ACC112 (cell line): ENCODE measurements at regions not wholly inside any gene's neighbourhood (a gene's known extent, or its start where the extent isn't known, plus 50 kb on each side); places are given as distances from the start of the nearest gene placed in this dataset.
"Not testable (repeated sequence)": the region's sequence is repeated elsewhere in the genome, so short reads cannot be mapped to it uniquely, and the experiment has no call there.

Experiments
- H2AFZ ChIP-seq: fragments of 200-600 bp; sonication (generic); one replicate; pipeline ENCODE4 v1.6.0; 2017; ENCODE audit warnings: antibody characterized with exemption, low read length; ENCODE audit not compliant: unreplicated experiment
- H3K27ac ChIP-seq: fragments of 200-600 bp; sonication (generic); 2 replicates; pipeline ENCODE4 v1.5.1; 2014; ENCODE audit warnings: low read depth, mild to moderate bottlenecking, antibody characterized with exemption, low read length, moderate library complexity
- H3K27me3 ChIP-seq: fragments of 200-600 bp; sonication (generic); 2 replicates; pipeline ENCODE4 v1.6.1; 2014; ENCODE audit warnings: mild to moderate bottlenecking, antibody characterized with exemption, low read length, moderate library complexity, mixed read lengths; ENCODE audit not compliant: insufficient read depth
- H3K36me3 ChIP-seq: fragments of 200-600 bp; sonication (generic); 2 replicates; pipeline ENCODE4 v1.6.1; 2016; ENCODE audit warnings: mild to moderate bottlenecking, antibody characterized with exemption, low read length, moderate library complexity, mixed read lengths; ENCODE audit not compliant: insufficient read depth
- H3K4me1 ChIP-seq: fragments of 200-600 bp; sonication (generic); one replicate; pipeline ENCODE4 v1.6.1; 2016; ENCODE audit warnings: low read length, mixed read lengths; ENCODE audit not compliant: insufficient read depth, unreplicated experiment, control insufficient read depth
- H3K4me3 ChIP-seq: fragments of 200-600 bp; sonication (generic); 2 replicates; pipeline ENCODE4 v1.5.1; 2014; ENCODE audit warnings: mild to moderate bottlenecking, low read depth, low read length
- H3K79me2 ChIP-seq: fragments of 200-600 bp; sonication (generic); one replicate; pipeline ENCODE4 v1.6.0; 2016; ENCODE audit warnings: low read length; ENCODE audit not compliant: control insufficient read depth, unreplicated experiment, insufficient read depth

DNA sequence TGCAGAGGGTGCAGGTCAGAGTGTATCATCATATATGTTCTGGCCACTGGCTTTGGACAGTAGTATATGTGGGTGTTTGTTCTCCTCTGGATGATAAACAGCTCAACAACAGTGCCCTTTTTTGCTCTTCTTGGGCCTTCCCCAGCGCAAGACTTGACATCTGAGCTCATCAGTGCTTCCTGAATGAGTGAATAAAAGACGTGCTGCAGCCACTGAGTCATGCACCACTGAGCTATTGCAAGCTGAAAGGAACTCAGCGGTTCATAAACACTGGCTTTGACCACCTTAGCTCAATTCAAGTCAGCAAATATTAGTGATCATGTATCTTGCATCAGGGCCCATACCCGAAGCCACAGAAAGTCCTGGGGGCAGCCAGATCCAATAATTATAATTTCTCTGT is 105.3 kb upstream of the KCNG1 start:
- peaks cover 18% of the 10 kb centered on the region for H3K4me1 ChIP-seq
- peak overlapping the region; percentile 42; the same call in 1 of the 2 replicates for H3K27ac ChIP-seq
- H3K36me3 ChIP-seq = no peaks in the 10 kb centered on the region
- H3K4me3 ChIP-seq = no peak overlapping the region
- H2AFZ ChIP-seq = no peak overlapping the region
- no peaks in the 10 kb centered on the region for H3K27me3 ChIP-seq
- no peaks in the 10 kb centered on the region for H3K79me2 ChIP-seq

DNA sequence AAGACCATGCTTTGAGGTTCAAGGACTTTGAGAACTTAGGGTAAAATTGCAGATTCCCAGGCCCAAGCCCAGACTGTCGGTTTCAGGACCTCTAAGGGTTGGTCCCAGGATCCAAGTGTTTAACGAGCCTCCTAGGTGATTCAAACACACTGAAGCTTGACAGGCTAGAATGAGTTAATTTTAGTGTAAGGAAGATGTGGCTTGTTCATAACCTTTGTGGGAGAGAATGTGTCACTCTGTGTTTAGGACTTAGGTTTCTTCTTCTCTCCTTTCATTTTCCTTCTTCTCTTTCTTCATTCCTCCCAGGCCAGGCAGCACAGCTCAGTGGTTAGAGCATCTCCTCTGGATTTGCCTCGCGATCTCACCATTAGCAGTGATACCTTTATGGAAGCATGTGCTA is 104.8 kb upstream of the KCNG1 start:
- H3K27ac ChIP-seq = peak overlapping the region; percentile 42
- no peaks in the 10 kb centered on the region for H3K27me3 ChIP-seq
- H3K36me3 ChIP-seq = no peaks in the 10 kb centered on the region
- H3K79me2 ChIP-seq = no peaks in the 10 kb centered on the region
- H3K4me1 ChIP-seq = peaks cover 18% of the 10 kb centered on the region
- no peak overlapping the region for H3K4me3 ChIP-seq
- no peak overlapping the region for H2AFZ ChIP-seq

DNA sequence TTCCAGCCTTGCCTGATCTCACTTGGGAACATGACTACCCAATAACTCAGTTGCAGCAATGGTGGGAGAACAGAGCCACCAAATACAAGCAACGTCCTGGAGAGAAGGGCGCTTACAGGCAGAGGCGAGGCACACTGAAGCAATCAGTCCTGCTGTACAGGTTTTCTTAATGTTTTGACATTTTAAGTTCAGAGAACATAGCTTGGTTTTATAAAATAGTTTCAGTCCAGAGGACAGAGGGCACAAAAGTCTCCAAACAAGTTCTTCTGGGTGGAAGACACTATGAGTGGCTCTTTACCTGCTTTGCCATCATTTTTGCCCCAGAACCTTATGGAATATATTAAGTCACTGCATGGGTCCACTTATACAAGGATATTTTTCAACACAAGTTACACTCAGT is 103.4 kb upstream of the KCNG1 start:
- no peaks in the 10 kb centered on the region for H3K79me2 ChIP-seq
- H3K36me3 ChIP-seq = no peaks in the 10 kb centered on the region
- H3K4me3 ChIP-seq = no peak overlapping the region
- peaks cover 26% of the 10 kb centered on the region for H3K4me1 ChIP-seq
- H3K27ac ChIP-seq = no peak overlapping the region
- H3K27me3 ChIP-seq = no peaks in the 10 kb centered on the region
- no peak overlapping the region for H2AFZ ChIP-seq

DNA sequence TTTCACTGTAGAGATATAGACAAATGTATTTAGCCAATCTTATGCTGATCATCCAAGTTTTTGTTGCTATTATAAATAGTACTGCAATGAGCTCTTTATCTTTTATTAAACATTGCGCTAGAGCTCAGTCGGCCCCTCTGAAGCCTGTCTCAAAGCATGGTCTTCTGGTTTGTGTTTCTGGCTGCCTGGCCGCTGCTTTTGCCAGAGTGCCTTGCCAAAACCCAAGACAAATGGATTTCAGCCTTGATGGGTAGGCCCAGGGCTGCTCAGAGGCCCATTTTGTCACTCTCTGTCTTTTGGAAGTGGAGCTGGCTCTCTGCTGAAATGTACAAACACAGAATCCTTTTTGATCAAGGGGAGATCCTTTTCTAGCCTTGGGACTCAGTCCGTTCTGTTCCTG is 102.9 kb upstream of the KCNG1 start:
- Histone ChIP-seq H3K79me2 (no peaks in the 10 kb centered on the region), H2AFZ (no peak overlapping the region), H3K36me3 (no peaks in the 10 kb centered on the region), H3K27me3 (no peaks in the 10 kb centered on the region), H3K4me1 (peaks cover 28% of the 10 kb centered on the region), H3K4me3 (no peak overlapping the region), H3K27ac (no peak overlapping the region)

DNA sequence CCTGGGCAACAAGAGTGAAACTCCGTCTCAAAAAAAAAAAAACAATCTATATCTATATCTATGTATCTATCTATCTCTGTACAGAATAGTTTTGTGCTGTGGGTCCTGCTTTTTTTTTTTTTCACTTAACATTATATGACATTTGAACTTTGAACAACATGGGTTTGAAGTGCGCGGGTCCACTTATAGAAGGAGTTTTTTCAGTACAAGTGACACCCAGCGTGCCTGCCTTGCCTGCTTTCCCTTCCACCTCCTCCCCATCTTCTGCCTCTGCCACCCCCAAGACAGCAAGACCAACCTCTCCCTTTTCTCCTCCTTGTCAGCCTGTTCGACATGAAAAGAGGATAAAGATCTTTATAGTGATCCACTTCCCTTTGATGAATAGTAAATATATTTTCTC is 102.2 kb upstream of the KCNG1 start:
- no peak overlapping the region for H3K27ac ChIP-seq
- H3K36me3 ChIP-seq = no peaks in the 10 kb centered on the region
- no peaks in the 10 kb centered on the region for H3K79me2 ChIP-seq
- H3K4me1 ChIP-seq = peaks cover 28% of the 10 kb centered on the region
- no peak overlapping the region for H2AFZ ChIP-seq
- H3K4me3 ChIP-seq = no peak overlapping the region
- no peaks in the 10 kb centered on the region for H3K27me3 ChIP-seq

DNA sequence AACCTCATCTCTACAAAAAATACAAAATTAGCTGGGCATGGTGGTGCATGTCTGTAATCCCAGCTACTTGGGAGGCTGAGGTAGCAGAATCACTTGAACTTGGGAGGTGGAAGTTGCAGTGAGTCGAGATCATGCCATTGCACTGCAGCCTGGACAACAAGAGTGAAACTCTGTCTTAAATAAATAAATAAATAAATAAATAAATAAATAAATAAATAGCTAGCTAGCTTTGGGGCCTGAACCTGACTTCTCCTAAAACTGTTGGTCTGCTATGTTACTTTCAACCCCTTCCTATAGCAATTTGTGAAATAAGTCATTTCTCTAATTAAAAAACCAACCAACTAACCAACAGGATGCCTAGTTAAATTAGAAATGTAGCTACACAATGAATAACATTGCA is 101.0 kb upstream of the KCNG1 start:
- H3K27ac ChIP-seq, H2AFZ ChIP-seq, H3K4me3 ChIP-seq: not testable (repeated sequence)

DNA sequence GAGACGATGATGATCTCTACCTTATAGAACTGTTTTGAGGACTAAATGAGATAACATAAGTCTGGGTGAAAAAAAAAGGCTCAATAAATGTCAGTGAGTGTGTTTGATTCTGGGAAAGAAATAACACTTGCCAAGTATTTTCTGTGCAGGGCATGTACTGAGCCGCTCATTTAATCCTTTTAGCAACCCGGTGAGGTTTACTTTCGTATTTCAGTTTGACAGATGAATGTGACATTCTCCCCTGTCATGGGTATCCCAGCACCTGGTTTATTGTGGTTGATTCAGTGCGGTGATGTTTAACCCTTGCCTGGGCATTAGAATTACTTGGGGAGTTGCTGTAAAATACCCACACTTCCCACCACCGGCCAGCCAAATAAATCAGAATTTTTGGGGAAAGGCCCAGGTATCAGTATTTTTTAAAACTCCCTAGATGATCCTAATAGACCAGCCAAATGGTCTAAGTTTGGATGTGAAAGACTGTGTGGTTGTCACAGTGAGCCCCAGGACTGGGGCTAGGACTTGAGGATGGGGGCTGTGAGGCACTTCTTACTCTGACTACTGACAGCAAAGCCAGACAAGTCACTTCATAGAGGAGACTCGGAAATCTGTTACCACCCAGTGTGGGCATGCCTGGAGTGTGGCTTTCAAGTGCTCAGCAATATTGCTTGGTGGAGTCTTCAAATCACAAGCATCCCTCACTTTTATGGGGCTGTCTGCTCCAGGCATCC is 100.2 kb upstream of the KCNG1 start:
- Histone ChIP-seq H3K4me1 (peaks cover 16% of the 10 kb centered on the region), H3K27ac (no peak overlapping the region), H3K79me2 (no peaks in the 10 kb centered on the region), H3K27me3 (no peaks in the 10 kb centered on the region), H3K4me3 (no peak overlapping the region), H3K36me3 (no peaks in the 10 kb centered on the region), H2AFZ (no peak overlapping the region)

More for the DNA sequence above, 101.0 kb upstream of the KCNG1 start:
- not testable (repeated sequence) for H3K79me2 ChIP-seq, H3K36me3 ChIP-seq, H3K27me3 ChIP-seq
- H3K4me1 ChIP-seq = peaks cover 24% of the 10 kb centered on the region

DNA sequence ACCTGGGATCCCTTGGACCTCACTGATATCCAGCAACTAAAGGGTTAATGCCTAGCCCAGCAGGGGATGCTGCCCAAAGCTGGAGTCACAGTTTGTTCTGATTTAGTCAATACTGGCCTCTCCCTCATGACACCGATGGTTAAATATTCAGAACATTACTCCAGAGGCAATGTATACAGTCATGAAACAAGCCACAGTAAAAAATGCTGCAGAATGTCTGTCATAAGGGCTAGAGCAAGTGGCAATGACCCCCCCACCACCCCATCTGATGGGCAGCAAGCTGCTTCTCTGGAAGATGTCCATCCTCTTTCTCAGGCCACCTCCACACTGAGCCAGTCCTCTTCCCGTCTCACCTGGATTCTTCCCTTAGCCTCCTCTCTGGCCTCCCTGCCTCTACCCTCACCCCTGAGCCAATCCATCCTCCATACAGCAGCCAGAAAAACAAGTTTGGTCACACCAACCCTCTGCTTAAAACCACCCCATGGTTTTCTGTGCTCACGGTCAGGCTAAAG is 99.0 kb upstream of the KCNG1 start:
- Histone ChIP-seq H3K79me2 (no peaks in the 10 kb centered on the region), H3K27me3 (no peaks in the 10 kb centered on the region), H3K4me3 (no peak overlapping the region), H3K27ac (no peak overlapping the region), H2AFZ (no peak overlapping the region), H3K36me3 (no peaks in the 10 kb centered on the region), H3K4me1 (peaks cover 10% of the 10 kb centered on the region)

DNA sequence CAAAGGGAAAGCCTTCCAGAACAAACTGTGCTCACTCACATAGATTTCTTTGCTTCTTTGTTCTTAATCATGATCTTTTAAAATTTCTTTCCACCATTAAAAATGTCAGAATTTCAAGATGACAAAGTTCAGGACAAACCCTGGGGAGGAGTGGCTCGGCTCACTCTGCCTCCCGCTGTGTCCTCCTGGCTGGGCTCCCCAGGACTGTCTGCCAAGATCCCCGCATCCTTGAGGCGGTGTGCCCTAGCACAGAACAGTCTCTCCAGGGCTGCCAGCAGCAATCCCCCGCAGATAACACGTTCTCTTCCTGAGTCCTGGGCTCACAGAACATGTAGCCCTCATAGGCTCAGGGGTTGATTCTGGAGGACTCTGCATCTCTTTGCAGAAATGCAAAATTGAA is 98.4 kb upstream of the KCNG1 start:
- Histone ChIP-seq H3K4me3 (no peak overlapping the region), H3K36me3 (no peaks in the 10 kb centered on the region), H3K79me2 (no peaks in the 10 kb centered on the region), H3K4me1 (peaks cover 10% of the 10 kb centered on the region), H2AFZ (no peak overlapping the region), H3K27me3 (no peaks in the 10 kb centered on the region), H3K27ac (no peak overlapping the region)

DNA sequence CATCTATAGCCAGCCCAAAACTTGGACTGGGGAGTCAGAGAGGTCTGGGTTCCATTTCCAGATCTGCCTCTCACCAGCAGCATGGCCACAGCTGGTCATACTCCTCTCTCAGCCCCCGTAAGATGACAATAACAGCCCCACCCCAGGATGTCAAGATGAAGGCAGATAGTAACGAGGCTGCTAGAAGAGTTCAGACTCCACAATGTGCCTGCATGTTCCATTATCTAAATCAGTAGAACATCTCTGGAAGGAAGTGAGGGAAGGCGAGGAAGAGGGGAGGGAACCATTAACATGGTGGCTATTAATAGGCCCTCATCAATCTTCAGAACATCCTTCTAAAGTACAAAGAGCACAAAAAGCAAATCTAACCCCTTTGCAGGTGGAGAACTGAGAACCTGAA is 98.0 kb upstream of the KCNG1 start:
- H2AFZ ChIP-seq = no peak overlapping the region
- no peaks in the 10 kb centered on the region for H3K36me3 ChIP-seq
- H3K79me2 ChIP-seq = no peaks in the 10 kb centered on the region
- no peak overlapping the region for H3K27ac ChIP-seq
- no peaks in the 10 kb centered on the region for H3K27me3 ChIP-seq
- peaks cover 10% of the 10 kb centered on the region for H3K4me1 ChIP-seq
- no peak overlapping the region for H3K4me3 ChIP-seq

DNA sequence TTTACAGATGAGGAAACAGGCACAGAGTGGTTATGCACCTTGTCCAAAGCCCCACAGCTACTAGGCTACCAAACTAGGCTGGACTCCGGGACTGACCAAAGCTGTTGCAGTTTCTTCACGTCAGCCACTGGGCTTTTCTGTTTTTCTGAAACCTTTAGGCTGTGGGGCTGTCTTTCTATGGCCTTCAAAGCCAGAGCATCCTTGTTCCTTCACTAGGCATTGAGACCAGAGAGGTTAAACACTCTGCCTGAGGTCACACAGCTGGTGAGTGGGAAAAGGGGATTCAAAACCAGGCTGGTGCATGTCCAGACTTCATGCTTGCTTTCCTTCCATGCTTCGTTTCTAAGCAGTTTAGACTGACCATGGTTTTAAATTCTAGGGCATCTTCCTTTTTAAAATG is 97.5 kb upstream of the KCNG1 start:
- H3K79me2 ChIP-seq = no peaks in the 10 kb centered on the region
- peaks cover 10% of the 10 kb centered on the region for H3K4me1 ChIP-seq
- H3K4me3 ChIP-seq = no peak overlapping the region
- H2AFZ ChIP-seq = no peak overlapping the region
- no peaks in the 10 kb centered on the region for H3K27me3 ChIP-seq
- no peak overlapping the region for H3K27ac ChIP-seq
- H3K36me3 ChIP-seq = no peaks in the 10 kb centered on the region
